Activated naive CD4-positive, alpha-beta T cell treated with anti-CD3 and anti-CD28 coated beads, Interleukin-2, amount 50 U/mL, for 24 hours (primary cell): ENCODE measurements at regions not wholly inside any gene's neighbourhood (a gene's known extent, or its start where the extent isn't known, plus 50 kb on each side); places are given as distances from the start of the nearest gene placed in this dataset.
A peak's percentile ranks its signal among the peaks of the same experiment; 100 is the strongest.
"Not testable (repeated sequence)": the region's sequence is repeated elsewhere in the genome, so short reads cannot be mapped to it uniquely, and the experiment has no call there.

Experiments used
- H3K27ac Mint-ChIP-seq: one replicate; pipeline ENCODE4 v1.8.0; 2021; ENCODE audit warnings: mild to moderate bottlenecking, mixed read lengths
- H3K27me3 Mint-ChIP-seq: one replicate; pipeline ENCODE4 v1.8.0; 2021; ENCODE audit warnings: mixed read lengths
- H3K36me3 Mint-ChIP-seq: one replicate; pipeline ENCODE4 v1.8.0; 2021; ENCODE audit warnings: mixed read lengths
- H3K4me1 Mint-ChIP-seq: one replicate; pipeline ENCODE4 v1.8.0; 2021; ENCODE audit warnings: mixed read lengths
- H3K4me3 Mint-ChIP-seq: one replicate; pipeline ENCODE4 v1.8.0; 2021; ENCODE audit warnings: mild to moderate bottlenecking, mixed read lengths
- H3K9me3 Mint-ChIP-seq: one replicate; pipeline ENCODE4 v1.8.0; 2021; ENCODE audit warnings: mixed read lengths

GRCh38 chr1:169047074-169047473 is 59.4 kb upstream of the ATP1B1 start:
- no peak overlapping the region for H3K4me3 Mint-ChIP-seq

GRCh38 chr1:169048043-169048442 is 58.4 kb upstream of the ATP1B1 start:
- H3K36me3 Mint-ChIP-seq = no peaks in the 10 kb centered on the region
- H3K9me3 Mint-ChIP-seq = no peaks in the 10 kb centered on the region
- H3K4me3 Mint-ChIP-seq = no peak overlapping the region
- H3K27ac Mint-ChIP-seq = peak overlapping the region; percentile 49
- no peaks in the 10 kb centered on the region for H3K27me3 Mint-ChIP-seq
- H3K4me1 Mint-ChIP-seq = peaks cover 70% of the 10 kb centered on the region

More at GRCh38 chr1:169047074-169047473, 59.4 kb upstream of the ATP1B1 start:
- Mint-ChIP-seq H3K9me3 (no peaks in the 10 kb centered on the region), H3K36me3 (no peaks in the 10 kb centered on the region), H3K4me1 (peaks cover 79% of the 10 kb centered on the region), H3K27ac (no peak overlapping the region), H3K27me3 (no peaks in the 10 kb centered on the region)

GRCh38 chr1:169049258-169049938 is 57.1 kb upstream of the ATP1B1 start:
- no peaks in the 10 kb centered on the region for H3K36me3 Mint-ChIP-seq
- H3K4me3 Mint-ChIP-seq = peak overlapping the region; percentile 11
- H3K9me3 Mint-ChIP-seq = no peaks in the 10 kb centered on the region
- H3K27ac Mint-ChIP-seq = peak overlapping the region; percentile 43
- peaks cover 60% of the 10 kb centered on the region for H3K4me1 Mint-ChIP-seq
- peaks cover 2% of the 10 kb centered on the region for H3K27me3 Mint-ChIP-seq

- no peak overlapping the region for H3K4me3 Mint-ChIP-seq
- no peaks in the 10 kb centered on the region for H3K9me3 Mint-ChIP-seq
- H3K4me1 Mint-ChIP-seq = peaks cover 42% of the 10 kb centered on the region
- H3K27me3 Mint-ChIP-seq = peaks cover 7% of the 10 kb centered on the region
- no peak overlapping the region for H3K27ac Mint-ChIP-seq
- no peaks in the 10 kb centered on the region for H3K36me3 Mint-ChIP-seq
These were observed 55.3 kb upstream of the ATP1B1 start for GRCh38 chr1:169051171-169051570.

GRCh38 chr1:169052171-169052570 is 54.3 kb upstream of the ATP1B1 start:
- H3K27me3 Mint-ChIP-seq, H3K4me3 Mint-ChIP-seq, H3K36me3 Mint-ChIP-seq, H3K27ac Mint-ChIP-seq, H3K9me3 Mint-ChIP-seq: not testable (repeated sequence)
- peaks cover 32% of the 10 kb centered on the region for H3K4me1 Mint-ChIP-seq

GRCh38 chr1:169052727-169053126 is 53.8 kb upstream of the ATP1B1 start:
- Mint-ChIP-seq H3K4me3 (no peak overlapping the region), H3K27ac (no peak overlapping the region), H3K9me3 (no peaks in the 10 kb centered on the region), H3K4me1 (peaks cover 27% of the 10 kb centered on the region), H3K36me3 (no peaks in the 10 kb centered on the region), H3K27me3 (peaks cover 7% of the 10 kb centered on the region)

GRCh38 chr1:169053196-169053595 is 53.3 kb upstream of the ATP1B1 start:
- H3K4me1 Mint-ChIP-seq = peaks cover 22% of the 10 kb centered on the region
- no peaks in the 10 kb centered on the region for H3K36me3 Mint-ChIP-seq
- H3K9me3 Mint-ChIP-seq = no peaks in the 10 kb centered on the region
- H3K27ac Mint-ChIP-seq = no peak overlapping the region
- peaks cover 7% of the 10 kb centered on the region for H3K27me3 Mint-ChIP-seq
- H3K4me3 Mint-ChIP-seq = no peak overlapping the region
